GM12892 (cell line): ENCODE measurements at regions not wholly inside any gene's neighbourhood (a gene's known extent, or its start where the extent isn't known, plus 50 kb on each side); places are given as distances from the start of the nearest gene placed in this dataset.

Experiments used
- POLR2A ChIP-seq: IDR thresholded peaks from 2 replicates; pipeline ENCODE4 v1.6.1; 2011; ENCODE audit warnings: low read depth, low read length, control low read depth
- POLR2AphosphoS5 ChIP-seq: IDR thresholded peaks from 2 replicates; pipeline ENCODE4 v1.6.1; 2011; ENCODE audit warnings: low read depth, low read length, control low read depth

GRCh38 chr9:120136696-120137095 lies 443.3 kb downstream of the CDK5RAP2 start:
- TF ChIP-seq POLR2AphosphoS5 (no peak), POLR2A (no peak)
